ENCODE measurements at regions not wholly inside any gene's neighbourhood (a gene's known extent, or its start where the extent isn't known, plus 50 kb on each side); places are given as distances from the start of the nearest gene placed in this dataset.

- Histone ChIP-seq H2AK9ac (replicated peaks; ENCODE audit: low read depth, low read length, poor library complexity) (no peak overlapping the region), H3K9me1 (ENCODE audit: insufficient read depth, low read length) (no peaks in the 10 kb centered on the region), H4K20me1 (ENCODE audit: insufficient read depth, low read length) (no peaks in the 10 kb centered on the region), H3K27me3 (ENCODE audit: control insufficient read depth, insufficient read depth, low read length) (peaks cover 3% of the 10 kb centered on the region; the same call in 1 of the 2 replicates), H2BK120ac (ENCODE audit: low read depth, low read length) (no peak overlapping the region), H2BK5ac (ENCODE audit: low read depth, low read length, poor library complexity, severe bottlenecking) (no peak overlapping the region), H2BK20ac (ENCODE audit: low read depth, low read length) (no peak overlapping the region), H2AK5ac (ENCODE audit: low read depth, low read length) (no peak overlapping the region), H3K4me2 (ENCODE audit: low read depth, low read length) (no peak overlapping the region), H2AFZ (replicated peaks; ENCODE audit: low read length, poor library complexity) (no peak overlapping the region), H3K56ac (ENCODE audit: extremely low read depth, insufficient read depth, low read length) (no peak overlapping the region), H4K5ac (ENCODE audit: low read depth, low read length) (no peak overlapping the region), H3K79me1 (ENCODE audit: low read depth in 1 of 2, low read length in 2 of 2) (no peaks in the 10 kb centered on the region), H3K36me3 (ENCODE audit: control insufficient read depth, insufficient read depth, low read length) (no peaks in the 10 kb centered on the region), H3K9ac (ENCODE audit: low read depth, low read length) (no peak overlapping the region), H3K9me3 (ENCODE audit: control insufficient read depth, insufficient read depth, low read length) (no peaks in the 10 kb centered on the region; the same call in 1 of the 2 replicates), H3K14ac (replicated peaks; ENCODE audit: low read depth, low read length) (no peak overlapping the region), H3K4me1 (ENCODE audit: control insufficient read depth, insufficient read depth, low read length) (no peaks in the 10 kb centered on the region), H3K23ac (ENCODE audit: low read depth, low read length) (no peak overlapping the region), H4K91ac (ENCODE audit: insufficient read depth, low read depth, low read length) (no peak overlapping the region), H2BK15ac (ENCODE audit: low read depth, low read length) (no peak overlapping the region), H4K8ac (ENCODE audit: low read depth in 2 of 2, low read length in 2 of 2) (no peak overlapping the region), H3K4ac (ENCODE audit: low read depth, low read length) (no peak overlapping the region), H3K27ac (ENCODE audit: insufficient read depth, low read length) (no peak overlapping the region), H3K4me3 (ENCODE audit: insufficient read depth, low read depth, low read length) (no peak overlapping the region), H3K18ac (ENCODE audit: low read depth, low read length) (no peak overlapping the region)
- intact Hi-C loops (cut with micrococcal nuclease) (no loop called here), in situ Hi-C loops (cut with MboI; ENCODE audit: low sequenced_read_pairs) (no loop called here), dilution Hi-C loops (cut with HindIII; ENCODE audit: low sequenced_read_pairs, unreplicated experiment) (no loop called here)
- 91% methylated on average over 12 of the region's 14 CpGs; no CpG with 5 or more reads in 1 of the 2 experiments for WGBS, 2 experiments (ENCODE audit: extremely low coverage in 2 of 2, insufficient read length in 1 of 2)
- no TSS peak for BruUV-seq (replicated peaks)
- DNase-seq (no peak), ATAC-seq (ENCODE audit: low read depth) (no peak)
- TF ChIP-seq CHD1 (IDR thresholded peaks at IDR 0.05; ENCODE audit: low read depth, low read length), result no peak
- no peak for TF ChIP-seq RFX5 (IDR thresholded peaks at IDR 0.05; ENCODE audit: low read depth, low read length)
- CTCF ChIA-PET, result no interaction called here
- POLR2A ChIA-PET (ENCODE audit: unreplicated experiment), result no interaction called here
These were observed 243.2 kb upstream of the TSHZ3 start for GRCh38 chr19:31592456-31592855.

Measured in IMR-90 (cell line).